ENCODE measurements at regions not wholly inside any gene's neighbourhood (a gene's known extent, or its start where the extent isn't known, plus 50 kb on each side); places are given as distances from the start of the nearest gene placed in this dataset.

- TF ChIP-seq CTCF (conservative IDR thresholded peaks at IDR 0.05) (no peak), ZFX (IDR thresholded peaks at IDR 0.05) (no peak)
These were observed 238.0 kb downstream of the TFAP2C start for GRCh38 chr20:56867128-56867527.
